Suprapubic skin (tissue), 4 donors: ENCODE measurements at regions not wholly inside any gene's neighbourhood (a gene's known extent, or its start where the extent isn't known, plus 50 kb on each side); places are given as distances from the start of the nearest gene placed in this dataset.

ENCODE experiments used
- POLR2A ChIP-seq, 2 donors: fragments of 450-650 bp; IDR thresholded peaks; one replicate each; pipeline ENCODE4 v1.6.1; 2017; ENCODE audit warnings: antibody characterized with exemption in 2 of 2, mild to moderate bottlenecking in 2 of 2, moderate library complexity in 2 of 2
- POLR2AphosphoS5 ChIP-seq, 3 donors: sonication (generic); formaldehyde crosslinking; IDR thresholded peaks; one replicate each; pipeline ENCODE4 v1.6.1; 2017; ENCODE audit warnings: antibody characterized with exemption in 3 of 3

GRCh38 chr6:4299476-4299875 lies 164.1 kb upstream of the ECI2 start:
- TF ChIP-seq POLR2AphosphoS5 (IDR thresholded peaks at IDR 0.05) (no peak), POLR2A (IDR thresholded peaks at IDR 0.05) (no peak)
